GM12878 (cell line): ENCODE measurements at regions not wholly inside any gene's neighbourhood (a gene's known extent, or its start where the extent isn't known, plus 50 kb on each side); places are given as distances from the start of the nearest gene placed in this dataset.

Experiments used
- ATAC-seq: fragments of 200-7000 bp; cut with Tn5 transposase; 3 replicates; pipeline ENCODE4 v1.9.1; 2020; ENCODE audit warnings: mild to moderate bottlenecking, moderate library complexity
- BruUV-seq: library from RNA; stranded (reverse); fragments of 400-500 nt; replicated peaks from 2 replicates; lab custom pipeline; 2021; lab: Mats Ljungman, UMichigan
- CTCF ChIA-PET: fragments of 300-600 bp; sonication (Branson Sonifier 250); formaldehyde crosslinking; extraction: SDS; loops from one replicate; lab custom pipeline; 2021; ENCODE audit warnings: inconsistent platforms; lab: Yijun Ruan, JAX
- POLR2A ChIA-PET: fragments of 350-600 bp; formaldehyde crosslinking; extraction: SDS; loops from one replicate; lab custom pipeline; 2021; ENCODE audit warnings: inconsistent platforms; lab: Charles Lee
- RAD21 ChIA-PET: fragments of 300-600 bp; sonication (Branson Sonifier 250); formaldehyde crosslinking; loops from one replicate; lab custom pipeline; 2023; ENCODE audit warnings: antibody characterized with exemption; ENCODE audit not compliant: unreplicated experiment; lab: Charles Lee
- SMC1A ChIA-PET: fragments of 300-600 bp; sonication (Branson Sonifier 250); formaldehyde crosslinking; loops from one replicate; lab custom pipeline; 2023; ENCODE audit not compliant: unreplicated experiment, uncharacterized antibody; lab: Charles Lee
- DNase-seq: peaks from one replicate; pipeline ENCODE4 v3.0.0-alpha.2; 2011; ENCODE audit warnings: low read depth, low spot score
- FAIRE-seq: peaks from 3 replicates; lab custom pipeline; 2011; peaks lifted over from hg19 to GRCh38; lab: Jason Lieb, UNC
- H2AFZ ChIP-seq: 2 replicates; pipeline ENCODE4 v1.6.0; 2011; ENCODE audit warnings: low read depth, low read length, control low read depth; ENCODE audit not compliant: control insufficient read depth
- H3K27ac ChIP-seq: 2 replicates; pipeline ENCODE4 v1.5.1; 2011; ENCODE audit warnings: control low read depth; ENCODE audit not compliant: control insufficient read depth, insufficient read depth
- H3K27me3 ChIP-seq, 2 experiments: replicated peaks in 1 of 2; 2 replicates each; pipeline versions ENCODE4 v1.6.0 to v1.6.1; 2011; ENCODE audit warnings: low read length in 1 of 2; ENCODE audit not compliant: control insufficient read depth in 2 of 2, insufficient read depth in 2 of 2
- H3K36me3 ChIP-seq, 2 experiments: 2 replicates each; pipeline ENCODE4 v1.5.1; 2011; ENCODE audit warnings: low read length in 1 of 2; ENCODE audit not compliant: control insufficient read depth in 2 of 2, insufficient read depth in 2 of 2
- H3K4me1 ChIP-seq: 2 replicates; pipeline ENCODE4 v1.6.1; 2011; ENCODE audit warnings: mild to moderate bottlenecking, low read length, moderate library complexity, mixed read lengths; ENCODE audit not compliant: control insufficient read depth, insufficient read depth
- H3K4me2 ChIP-seq: 2 replicates; pipeline ENCODE4 v1.6.0; 2011; ENCODE audit warnings: control low read depth; ENCODE audit not compliant: control insufficient read depth, insufficient read depth
- H3K4me3 ChIP-seq: fragments of 200-600 bp; sonication (generic); 2 replicates; pipeline ENCODE4 v1.5.1; 2016
- H3K79me2 ChIP-seq: 2 replicates; pipeline ENCODE4 v1.6.0; 2011; ENCODE audit warnings: low read length; ENCODE audit not compliant: control insufficient read depth, insufficient read depth
- H3K9ac ChIP-seq: 2 replicates; pipeline ENCODE4 v1.8.0; 2011; ENCODE audit warnings: low read length, control low read depth, mixed read lengths; ENCODE audit not compliant: control insufficient read depth, insufficient read depth
- H3K9me3 ChIP-seq: replicated peaks from 3 replicates; pipeline ENCODE4 v1.5.1; 2011; ENCODE audit warnings: mild to moderate bottlenecking, low read length; ENCODE audit not compliant: control insufficient read depth, insufficient read depth
- H4K20me1 ChIP-seq: 2 replicates; pipeline ENCODE4 v1.6.0; 2011; ENCODE audit not compliant: control insufficient read depth, insufficient read depth
- BCL3 ChIP-seq: IDR thresholded peaks from 2 replicates; pipeline ENCODE4 v1.6.1; 2011; ENCODE audit warnings: borderline replicate concordance, low read depth, mild to moderate bottlenecking, moderate library complexity, low read length; ENCODE audit not compliant: insufficient read depth, poor library complexity, severe bottlenecking
- CBX3 ChIP-seq: fragments of 200-600 bp; sonication (generic); IDR thresholded peaks from 2 replicates; pipeline ENCODE4 v1.6.1; 2016; ENCODE audit warnings: low read depth, borderline replicate concordance
- CBX5 ChIP-seq: sonication (generic); IDR thresholded peaks from 2 replicates; pipeline ENCODE4 v1.6.1; 2016; ENCODE audit warnings: low read depth, moderate library complexity, mild to moderate bottlenecking, inconsistent platforms
- CUX1 ChIP-seq: IDR thresholded peaks from 2 replicates; pipeline ENCODE4 v1.6.1; 2012; ENCODE audit warnings: improper control_type of control experiment, low read depth, low read length; ENCODE audit not compliant: insufficient replicate concordance
- FOS ChIP-seq: IDR thresholded peaks from 3 replicates; pipeline ENCODE4 v1.6.1; 2011; ENCODE audit warnings: borderline replicate concordance; ENCODE audit not compliant: insufficient read length; ENCODE audit errors: extremely low read depth
- GABPA ChIP-seq: IDR thresholded peaks from 2 replicates; pipeline ENCODE4 v1.6.1; 2014; ENCODE audit warnings: antibody characterized with exemption, low read depth, mild to moderate bottlenecking, inconsistent platforms
- IRF3 ChIP-seq: fragments of 450-650 bp; IDR thresholded peaks from 2 replicates; pipeline ENCODE4 v1.6.1; 2014; ENCODE audit warnings: mild to moderate bottlenecking
- IRF5 ChIP-seq: fragments of 450-650 bp; IDR thresholded peaks from 2 replicates; pipeline ENCODE4 v1.6.1; 2017; ENCODE audit warnings: borderline replicate concordance
- PAX5 ChIP-seq: IDR thresholded peaks from 2 replicates; pipeline ENCODE4 v1.6.1; 2011; ENCODE audit warnings: low read depth, low read length, borderline replicate concordance
- RB1 ChIP-seq: fragments of 450-650 bp; formaldehyde crosslinking; IDR thresholded peaks from 2 replicates; pipeline ENCODE4 v1.6.1; 2017; ENCODE audit warnings: mild to moderate bottlenecking, borderline replicate concordance
- SIN3A ChIP-seq: IDR thresholded peaks from 2 replicates; pipeline ENCODE4 v1.6.1; 2012; ENCODE audit warnings: low read depth, low read length, improper control_type of control experiment
- ZBED1 ChIP-seq: IDR thresholded peaks from 2 replicates; pipeline ENCODE4 v1.6.1; 2016; ENCODE audit warnings: borderline replicate concordance
- ZNF24 ChIP-seq: fragments of 450-650 bp; IDR thresholded peaks from 2 replicates; pipeline ENCODE4 v1.6.1; 2017; ENCODE audit warnings: antibody characterized with exemption, mild to moderate bottlenecking
- ZZZ3 ChIP-seq: IDR thresholded peaks from 2 replicates; pipeline ENCODE4 v1.6.1; 2011; ENCODE audit warnings: low read depth; ENCODE audit not compliant: control insufficient read depth, insufficient read length
- in situ Hi-C: fragments of 300-500 bp; cut with MboI; formaldehyde crosslinking; loops from 9 replicates; pipeline ENCODE4 v1.14.3; 2018; ENCODE audit warnings: mixed read lengths
- intact Hi-C: fragments of 100-400 bp; cut with micrococcal nuclease; formaldehyde crosslinking; loops from one replicate; pipeline ENCODE4 v1.14.2; 2022; ENCODE audit not compliant: unreplicated experiment

- ChIA-PET RAD21 (no interaction called here), SMC1A (interaction anchor here (1.5 kb wide), 1 partner anchor 29 kb away, joined by 3 read pairs; no protein-coding TSS in a partner anchor), CTCF (interaction anchor here (1.7 kb wide), 1 partner anchor 80 kb away, joined by 3 read pairs; no protein-coding TSS in a partner anchor), POLR2A (no interaction called here)
- no peaks in the 10 kb centered on the region for H3K79me2 ChIP-seq
- no peaks in the 10 kb centered on the region for H4K20me1 ChIP-seq
- no peaks in the 10 kb centered on the region for H3K9me3 ChIP-seq
- intact Hi-C loops = loop anchor here (5.0 kb wide), 1 partner anchor 66 kb away; no protein-coding TSS in a partner anchor
- ATAC-seq = no peak
- no peak overlapping the region for H3K27ac ChIP-seq
- no peak for FAIRE-seq
- no peaks in the 10 kb centered on the region for H3K4me1 ChIP-seq
- in situ Hi-C loops = no loop called here
- H2AFZ ChIP-seq = no peak overlapping the region
- H3K36me3 ChIP-seq = no peaks in the 10 kb centered on the region
- no peak overlapping the region for H3K4me3 ChIP-seq
- DNase-seq = no peak
- BruUV-seq = no TSS peak
- H3K27me3 ChIP-seq = no peaks in the 10 kb centered on the region
- no peak overlapping the region for H3K4me2 ChIP-seq
- no peak overlapping the region for H3K9ac ChIP-seq
- TF ChIP-seq ZNF24 (no peak), IRF3 (no peak), SIN3A (no peak), CBX5 (no peak), ZZZ3 (no peak), ZBED1 (no peak), PAX5 (no peak), CBX3 (no peak), RB1 (no peak), IRF5 (no peak), FOS (no peak), CUX1 (no peak), GABPA (no peak), BCL3 (no peak)
Measured at GRCh38 chr5:90306613-90307012, 102.9 kb downstream of the CETN3 start.
